SJCRH30 (cell line): ENCODE measurements at regions not wholly inside any gene's neighbourhood (a gene's known extent, or its start where the extent isn't known, plus 50 kb on each side); places are given as distances from the start of the nearest gene placed in this dataset.

ENCODE experiments used
- DNase-seq, 2 experiments: peaks; one replicate each; pipeline ENCODE4 v3.0.0-alpha.2; 2015 to 2020
- H3K27ac ChIP-seq: fragments of 250-450 bp; sonication (Bioruptor Pico); 2 replicates; pipeline ENCODE4 v1.5.1; 2020; ENCODE audit warnings: mild to moderate bottlenecking, moderate library complexity
- H3K27me3 ChIP-seq: fragments of 250-450 bp; sonication (Bioruptor Pico); 2 replicates; pipeline ENCODE4 v1.5.1; 2020; ENCODE audit warnings: mild to moderate bottlenecking, moderate library complexity
- H3K36me3 ChIP-seq: fragments of 250-450 bp; sonication (Bioruptor Pico); 2 replicates; pipeline ENCODE4 v1.5.1; 2020; ENCODE audit warnings: mild to moderate bottlenecking, moderate library complexity
- H3K4me1 ChIP-seq: fragments of 250-450 bp; sonication (Bioruptor Pico); 2 replicates; pipeline ENCODE4 v1.5.1; 2020; ENCODE audit warnings: mild to moderate bottlenecking, moderate library complexity
- H3K4me3 ChIP-seq: fragments of 250-450 bp; sonication (Bioruptor Pico); 2 replicates; pipeline ENCODE4 v1.5.1; 2020; ENCODE audit warnings: mild to moderate bottlenecking, moderate library complexity
- H3K9me3 ChIP-seq: fragments of 250-450 bp; sonication (Bioruptor Pico); replicated peaks from 2 replicates; pipeline ENCODE4 v1.5.1; 2020; ENCODE audit warnings: mild to moderate bottlenecking, moderate library complexity

DNA sequence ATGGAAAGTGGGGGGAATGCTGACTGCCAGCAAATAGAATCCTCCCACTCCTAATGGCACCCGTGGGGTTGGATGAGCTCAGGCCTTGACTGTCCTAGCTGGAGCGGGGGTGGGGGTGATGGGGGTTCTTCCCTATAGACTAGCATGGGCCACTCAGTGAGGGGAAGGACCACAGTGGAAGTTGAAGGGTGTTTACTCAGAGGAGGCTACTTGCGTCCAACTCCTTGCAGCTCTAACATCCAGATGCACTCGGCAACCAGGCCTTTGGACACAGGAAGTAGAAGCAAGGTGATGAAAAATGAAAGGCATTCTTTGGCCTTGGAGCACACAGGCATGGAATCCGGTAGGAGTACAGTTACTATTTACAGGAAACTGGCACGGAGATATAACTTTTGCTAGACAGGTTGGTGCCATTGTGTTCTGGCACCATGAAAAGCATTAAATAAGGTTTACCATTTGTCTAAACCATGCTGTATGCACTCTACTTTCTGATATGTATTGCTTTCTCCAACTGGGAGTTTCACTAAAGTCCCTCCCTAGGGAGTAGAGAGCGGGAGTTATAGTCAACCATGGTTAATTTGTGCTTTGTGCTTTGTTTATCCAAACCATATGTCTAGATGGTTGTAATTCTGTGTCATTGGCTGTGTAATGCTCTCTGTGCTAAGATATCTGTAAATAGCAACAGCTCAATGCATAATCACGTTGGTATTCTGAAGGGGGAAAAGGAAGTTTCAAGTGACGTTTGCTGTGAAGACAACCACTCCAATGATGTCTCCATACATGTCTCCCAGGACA is 125.3 kb downstream of the TSHZ3 start:
- peak overlapping the region; percentile 15 for H3K4me3 ChIP-seq
- DNase-seq: peak; percentile 87 to 92

DNA sequence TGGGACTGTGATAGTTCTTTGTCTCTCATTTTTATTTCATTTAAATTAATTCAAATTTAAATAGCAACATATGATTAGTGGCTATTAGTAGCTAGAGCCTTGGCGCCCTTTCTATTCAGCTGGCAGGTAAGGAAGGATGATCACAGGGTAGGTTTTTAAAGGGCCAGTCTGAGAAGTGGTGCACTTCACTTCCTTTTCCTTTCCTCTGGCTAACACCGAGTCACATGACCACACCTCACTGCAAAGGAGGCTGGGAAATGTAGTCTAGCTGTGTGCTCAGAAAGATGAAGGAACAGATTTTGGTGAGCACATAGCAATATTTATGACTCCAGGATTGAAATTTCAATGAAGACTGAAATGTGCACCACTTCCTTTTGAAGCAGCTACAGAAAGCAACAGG is 128.7 kb downstream of the TSHZ3 start:
- DNase-seq: peak; percentile 40 to 64
- no peak overlapping the region for H3K4me3 ChIP-seq
- no peak overlapping the region for H3K27ac ChIP-seq

More for the DNA sequence above, 125.3 kb downstream of the TSHZ3 start:
- no peaks in the 10 kb centered on the region for H3K9me3 ChIP-seq
- no peaks in the 10 kb centered on the region for H3K27me3 ChIP-seq
- H3K4me1 ChIP-seq: peaks cover 50% of the 10 kb centered on the region
- H3K27ac ChIP-seq: peak overlapping the region; percentile 97
- no peaks in the 10 kb centered on the region for H3K36me3 ChIP-seq

GRCh38 chr19:31214997-31215396 is 134.2 kb downstream of the TSHZ3 start:
- peaks cover 24% of the 10 kb centered on the region for H3K4me1 ChIP-seq
- H3K36me3 ChIP-seq: no peaks in the 10 kb centered on the region
- no peak overlapping the region for H3K4me3 ChIP-seq
- H3K9me3 ChIP-seq: no peaks in the 10 kb centered on the region
- peak overlapping the region; percentile 78; the same call in 1 of the 2 replicates for H3K27ac ChIP-seq
- DNase-seq: no peak
- H3K27me3 ChIP-seq: no peaks in the 10 kb centered on the region

More for the DNA sequence above, 128.7 kb downstream of the TSHZ3 start:
- no peaks in the 10 kb centered on the region for H3K9me3 ChIP-seq
- H3K36me3 ChIP-seq: no peaks in the 10 kb centered on the region
- no peaks in the 10 kb centered on the region for H3K27me3 ChIP-seq
- peaks cover 48% of the 10 kb centered on the region for H3K4me1 ChIP-seq

DNA sequence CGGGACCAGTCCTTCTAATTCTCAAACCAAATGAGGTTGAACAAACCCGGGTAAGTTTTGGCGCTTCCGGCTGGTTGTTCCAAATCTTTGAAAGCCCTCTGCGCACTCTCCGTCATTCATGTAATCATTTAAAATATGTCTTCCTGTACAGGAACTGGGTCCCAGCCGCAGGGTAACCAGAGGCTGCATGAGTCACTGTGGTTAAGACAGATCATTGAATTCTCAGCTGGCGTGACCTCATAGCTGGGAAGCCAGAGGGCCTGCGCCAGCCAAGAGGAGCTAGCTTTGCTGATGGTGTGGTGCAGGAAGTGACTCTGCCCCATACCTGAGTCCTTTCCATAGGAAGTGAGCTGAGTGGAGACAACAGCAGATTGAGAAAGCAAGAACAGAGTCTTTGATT is 135.2 kb downstream of the TSHZ3 start:
- peaks cover 20% of the 10 kb centered on the region for H3K4me1 ChIP-seq
- H3K9me3 ChIP-seq: no peaks in the 10 kb centered on the region
- no peak overlapping the region for H3K4me3 ChIP-seq
- no peaks in the 10 kb centered on the region for H3K36me3 ChIP-seq
- no peaks in the 10 kb centered on the region for H3K27me3 ChIP-seq
- DNase-seq: peak; percentile 99
- H3K27ac ChIP-seq: peak overlapping the region; percentile 78

DNA sequence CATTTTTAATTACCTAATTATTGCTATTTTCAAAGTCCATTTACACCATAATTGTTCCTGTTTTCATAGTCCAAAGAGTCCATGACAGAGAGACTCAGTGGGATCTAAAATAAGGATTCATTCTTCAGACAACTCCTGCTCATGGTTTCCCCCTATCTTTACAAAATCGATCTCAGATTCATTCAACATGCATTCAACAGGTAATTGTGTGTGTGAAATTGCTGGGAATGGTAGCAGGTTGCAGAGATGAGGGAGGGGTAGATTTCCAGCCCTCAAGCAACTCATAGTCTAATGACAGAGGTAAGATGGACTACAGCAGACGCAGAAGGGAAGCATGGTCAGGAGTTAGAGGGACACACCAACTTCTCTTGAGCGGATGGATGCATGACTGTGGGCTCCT is 138.1 kb downstream of the TSHZ3 start:
- Histone ChIP-seq H3K9me3 (no peaks in the 10 kb centered on the region), H3K4me3 (no peak overlapping the region), H3K27me3 (no peaks in the 10 kb centered on the region), H3K4me1 (peaks cover 20% of the 10 kb centered on the region), H3K36me3 (no peaks in the 10 kb centered on the region), H3K27ac (no peak overlapping the region)
- no peak for DNase-seq

DNA sequence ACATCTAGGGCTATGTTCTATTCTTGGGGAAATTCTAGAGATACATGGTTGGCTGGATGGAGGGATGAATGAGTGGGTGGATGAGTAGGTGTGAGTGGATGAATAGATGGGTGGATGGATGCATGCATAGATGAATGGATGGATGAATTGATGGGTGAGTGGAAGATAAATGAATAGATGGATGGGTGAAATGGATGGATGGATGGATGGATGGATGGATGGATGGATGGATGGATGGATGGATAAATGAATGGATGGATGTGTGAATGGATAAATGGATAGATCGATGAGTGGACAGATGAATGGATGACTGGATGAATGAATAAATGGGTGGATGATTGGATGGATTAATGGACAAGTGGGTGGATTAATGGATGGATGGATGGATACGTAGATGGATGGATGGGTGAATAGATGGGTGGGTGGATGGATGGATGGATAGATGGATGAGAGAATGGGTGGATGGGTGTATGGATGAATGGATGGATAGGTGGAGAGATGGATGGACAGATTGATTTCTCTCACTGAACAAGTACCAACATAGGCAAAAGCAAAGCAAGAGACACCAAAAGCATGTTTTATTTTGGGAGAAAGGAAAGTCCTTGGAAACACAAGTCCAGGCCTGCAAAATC is 143.2 kb downstream of the TSHZ3 start:
- H3K27ac ChIP-seq: no peak overlapping the region
- no peaks in the 10 kb centered on the region for H3K9me3 ChIP-seq
- no peaks in the 10 kb centered on the region for H3K27me3 ChIP-seq
- no peak overlapping the region for H3K4me3 ChIP-seq
- H3K36me3 ChIP-seq: no peaks in the 10 kb centered on the region
- no peak for DNase-seq
- H3K4me1 ChIP-seq: no peaks in the 10 kb centered on the region

GRCh38 chr19:31204115-31204514 is 145.1 kb downstream of the TSHZ3 start:
- H3K4me3 ChIP-seq: no peak overlapping the region
- H3K27ac ChIP-seq: no peak overlapping the region
- no peaks in the 10 kb centered on the region for H3K4me1 ChIP-seq
- H3K36me3 ChIP-seq: no peaks in the 10 kb centered on the region
- H3K9me3 ChIP-seq: no peaks in the 10 kb centered on the region
- DNase-seq: no peak
- no peaks in the 10 kb centered on the region for H3K27me3 ChIP-seq

GRCh38 chr19:31185261-31185660 is 164.0 kb downstream of the TSHZ3 start:
- Histone ChIP-seq H3K27ac (no peak overlapping the region), H3K4me3 (no peak overlapping the region), H3K9me3 (peaks cover 6% of the 10 kb centered on the region; the same call in 1 of the 2 replicates), H3K36me3 (peaks cover 2% of the 10 kb centered on the region), H3K27me3 (no peaks in the 10 kb centered on the region), H3K4me1 (no peaks in the 10 kb centered on the region)
- no peak for DNase-seq

- Histone ChIP-seq H3K27me3 (no peaks in the 10 kb centered on the region), H3K36me3 (no peaks in the 10 kb centered on the region; the same call in 1 of the 2 replicates), H3K9me3 (no peaks in the 10 kb centered on the region), H3K27ac (no peak overlapping the region), H3K4me1 (peaks cover 12% of the 10 kb centered on the region), H3K4me3 (no peak overlapping the region)
- no peak for DNase-seq
Measured at GRCh38 chr19:31181535-31181934, 167.7 kb downstream of the TSHZ3 start.

DNA sequence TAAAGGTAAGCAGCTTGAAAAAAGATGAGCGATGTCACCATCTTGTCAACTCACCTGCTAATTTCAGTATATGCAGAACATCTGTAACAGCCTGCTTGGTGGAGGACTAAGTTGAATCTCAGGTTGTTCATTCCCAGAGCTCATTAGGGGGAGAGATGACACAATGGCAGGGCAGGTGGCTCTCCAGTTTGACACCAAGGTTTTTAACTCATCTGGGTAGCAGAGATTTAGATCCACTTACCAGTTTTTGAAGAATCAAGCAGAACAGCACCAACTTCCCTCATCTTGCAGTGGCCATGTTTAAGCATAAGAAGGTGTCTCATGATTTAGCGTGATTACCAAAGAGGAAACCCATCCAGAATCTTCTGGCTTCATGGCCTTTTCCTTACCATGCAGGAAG is 168.3 kb downstream of the TSHZ3 start:
- no peak for DNase-seq
- no peaks in the 10 kb centered on the region for H3K36me3 ChIP-seq
- H3K27ac ChIP-seq: no peak overlapping the region
- no peak overlapping the region for H3K4me3 ChIP-seq
- H3K9me3 ChIP-seq: no peaks in the 10 kb centered on the region
- H3K27me3 ChIP-seq: no peaks in the 10 kb centered on the region
- peaks cover 12% of the 10 kb centered on the region for H3K4me1 ChIP-seq

- H3K4me3 ChIP-seq: no peak overlapping the region
- DNase-seq: no peak
- no peaks in the 10 kb centered on the region for H3K36me3 ChIP-seq
- H3K4me1 ChIP-seq: peaks cover 16% of the 10 kb centered on the region
- no peaks in the 10 kb centered on the region for H3K27me3 ChIP-seq
- no peak overlapping the region for H3K27ac ChIP-seq
- H3K9me3 ChIP-seq: no peaks in the 10 kb centered on the region
Measured at GRCh38 chr19:31179471-31179852, 169.8 kb downstream of the TSHZ3 start.

GRCh38 chr19:31178833-31179470 is 170.3 kb downstream of the TSHZ3 start:
- H3K27ac ChIP-seq: no peak overlapping the region
- no peaks in the 10 kb centered on the region for H3K36me3 ChIP-seq
- no peaks in the 10 kb centered on the region for H3K27me3 ChIP-seq
- no peak overlapping the region for H3K4me3 ChIP-seq
- no peak for DNase-seq
- H3K4me1 ChIP-seq: peaks cover 16% of the 10 kb centered on the region
- H3K9me3 ChIP-seq: no peaks in the 10 kb centered on the region

DNA sequence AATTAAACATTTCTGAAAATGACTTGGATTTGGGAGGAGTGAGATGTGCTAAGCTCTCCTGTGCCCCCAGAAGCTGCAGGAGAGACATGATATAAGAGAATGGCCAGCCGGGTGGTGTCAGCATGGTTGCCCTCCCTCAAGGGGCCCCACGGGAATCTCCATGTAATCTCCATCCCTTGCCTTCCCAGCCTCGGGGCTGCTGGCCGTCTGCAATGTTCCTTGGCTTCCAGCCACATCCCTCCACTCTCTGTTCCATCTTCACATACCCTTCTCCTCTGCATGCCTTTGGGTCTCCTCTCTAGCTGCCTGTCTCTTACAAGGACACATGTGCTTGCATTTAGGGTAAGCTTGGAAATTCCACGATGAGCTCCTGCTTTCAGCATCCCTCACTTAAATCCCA is 172.0 kb downstream of the TSHZ3 start:
- Histone ChIP-seq H3K9me3 (no peaks in the 10 kb centered on the region), H3K4me1 (peaks cover 16% of the 10 kb centered on the region), H3K27ac (peak overlapping the region; percentile 3; the same call in 1 of the 2 replicates), H3K4me3 (no peak overlapping the region), H3K27me3 (no peaks in the 10 kb centered on the region), H3K36me3 (no peaks in the 10 kb centered on the region)
- peak; percentile 84 to 87 for DNase-seq

GRCh38 chr19:31175564-31176348 is 173.5 kb downstream of the TSHZ3 start:
- no peak overlapping the region for H3K4me3 ChIP-seq
- 0 out of 2 replicates have a peak, but pooled peaks cover under 1% of the 10 kb centered on the region for H3K9me3 ChIP-seq
- H3K4me1 ChIP-seq: peaks cover 16% of the 10 kb centered on the region
- peak in 1 of 2 experiments; percentile 33 for DNase-seq
- H3K36me3 ChIP-seq: no peaks in the 10 kb centered on the region
- H3K27ac ChIP-seq: no peak overlapping the region
- no peaks in the 10 kb centered on the region for H3K27me3 ChIP-seq
